WI38 (cell line): ENCODE measurements at regions not wholly inside any gene's neighbourhood (a gene's known extent, or its start where the extent isn't known, plus 50 kb on each side); places are given as distances from the start of the nearest gene placed in this dataset.

ENCODE experiments used
- H3K4me3 ChIP-seq: 2 replicates; pipeline ENCODE4 v1.5.1; 2011; ENCODE audit warnings: low read depth, mild to moderate bottlenecking, control low read depth, low read length
- CTCF ChIP-seq: IDR thresholded peaks from 2 replicates; pipeline ENCODE4 v1.5.1; 2012; ENCODE audit warnings: low read depth, mild to moderate bottlenecking, control low read depth, low read length

GRCh38 chr13:71137101-71137500, 729.9 kb downstream of the DACH1 start:
- no peak overlapping the region for H3K4me3 ChIP-seq

GRCh38 chr13:71124230-71124629, 742.8 kb downstream of the DACH1 start:
- H3K4me3 ChIP-seq, result no peak overlapping the region
- TF ChIP-seq CTCF, result no peak

More at GRCh38 chr13:71137101-71137500, 729.9 kb downstream of the DACH1 start:
- TF ChIP-seq CTCF, result no peak

GRCh38 chr13:71118779-71119364, 748.1 kb downstream of the DACH1 start:
- no peak overlapping the region for H3K4me3 ChIP-seq
- no peak for TF ChIP-seq CTCF

- TF ChIP-seq CTCF, result no peak
- no peak overlapping the region for H3K4me3 ChIP-seq
Observed at GRCh38 chr13:71117920-71118319, 749.1 kb downstream of the DACH1 start.

- H3K4me3 ChIP-seq, result no peak overlapping the region
- no peak for TF ChIP-seq CTCF
Observed at GRCh38 chr13:71115301-71115700, 751.7 kb downstream of the DACH1 start.

- no peak for TF ChIP-seq CTCF
- H3K4me3 ChIP-seq, result no peak overlapping the region
Observed at GRCh38 chr13:71096421-71096820, 770.6 kb downstream of the DACH1 start.

GRCh38 chr13:71090990-71091389, 776.0 kb downstream of the DACH1 start:
- no peak for TF ChIP-seq CTCF
- H3K4me3 ChIP-seq, result no peak overlapping the region
